Activated naive CD4-positive, alpha-beta T cell (primary cell): ENCODE measurements at regions not wholly inside any gene's neighbourhood (a gene's known extent, or its start where the extent isn't known, plus 50 kb on each side); places are given as distances from the start of the nearest gene placed in this dataset.

Source experiments
- DNase-seq, 4 experiments: peaks; one replicate each; lab custom pipeline; 2025; lab: John Stamatoyannopoulos, UW

GRCh38 chr13:106173346-106173745 is 362.1 kb downstream of the EFNB2 start:
- no peak for DNase-seq

GRCh38 chr13:106172176-106172905 is 363.1 kb downstream of the EFNB2 start:
- no peak for DNase-seq

- DNase-seq = no peak
These were observed 372.0 kb downstream of the EFNB2 start for GRCh38 chr13:106163426-106163825.

- DNase-seq = no peak
These were observed 374.3 kb downstream of the EFNB2 start for GRCh38 chr13:106161146-106161545.

GRCh38 chr13:106159295-106160195 is 375.9 kb downstream of the EFNB2 start:
- no peak for DNase-seq

- DNase-seq = no peak
These were observed 379.0 kb downstream of the EFNB2 start for GRCh38 chr13:106156468-106156867.

- no peak for DNase-seq
These were observed 380.1 kb downstream of the EFNB2 start for GRCh38 chr13:106155411-106155810.

GRCh38 chr13:106153876-106154275 is 381.6 kb downstream of the EFNB2 start:
- no peak for DNase-seq

- no peak for DNase-seq
These were observed 382.4 kb downstream of the EFNB2 start for GRCh38 chr13:106153041-106153440.

GRCh38 chr13:106152047-106152446 is 383.4 kb downstream of the EFNB2 start:
- DNase-seq = no peak

GRCh38 chr13:106151056-106151699 is 384.3 kb downstream of the EFNB2 start:
- DNase-seq = no peak

- no peak for DNase-seq
These were observed 389.2 kb downstream of the EFNB2 start for GRCh38 chr13:106145997-106146864.

GRCh38 chr13:106145070-106145469 is 390.4 kb downstream of the EFNB2 start:
- DNase-seq = no peak

GRCh38 chr13:106143930-106144709 is 391.3 kb downstream of the EFNB2 start:
- DNase-seq = no peak

GRCh38 chr13:106143392-106143791 is 392.1 kb downstream of the EFNB2 start:
- DNase-seq = no peak

- DNase-seq = no peak
These were observed 395.0 kb downstream of the EFNB2 start for GRCh38 chr13:106140476-106140875.

GRCh38 chr13:106139942-106140341 is 395.5 kb downstream of the EFNB2 start:
- no peak for DNase-seq

GRCh38 chr13:106139377-106139776 is 396.1 kb downstream of the EFNB2 start:
- no peak for DNase-seq

- DNase-seq = no peak
These were observed 396.8 kb downstream of the EFNB2 start for GRCh38 chr13:106138620-106139019.

GRCh38 chr13:106133025-106133424 is 402.4 kb downstream of the EFNB2 start:
- no peak for DNase-seq

- DNase-seq = no peak
These were observed 403.2 kb downstream of the EFNB2 start for GRCh38 chr13:106132216-106132615.
